GM18873 (cell line): ENCODE measurements at regions not wholly inside any gene's neighbourhood (a gene's known extent, or its start where the extent isn't known, plus 50 kb on each side); places are given as distances from the start of the nearest gene placed in this dataset.

Source experiments
- ATAC-seq: cut with Tn5 transposase; IDR thresholded peaks from one replicate; pipeline ENCODE4 v1.9.1; 2021; ENCODE audit warnings: mild to moderate bottlenecking, moderate library complexity, moderate number of reproducible peaks; ENCODE audit not compliant: unreplicated experiment, low FRiP score

DNA sequence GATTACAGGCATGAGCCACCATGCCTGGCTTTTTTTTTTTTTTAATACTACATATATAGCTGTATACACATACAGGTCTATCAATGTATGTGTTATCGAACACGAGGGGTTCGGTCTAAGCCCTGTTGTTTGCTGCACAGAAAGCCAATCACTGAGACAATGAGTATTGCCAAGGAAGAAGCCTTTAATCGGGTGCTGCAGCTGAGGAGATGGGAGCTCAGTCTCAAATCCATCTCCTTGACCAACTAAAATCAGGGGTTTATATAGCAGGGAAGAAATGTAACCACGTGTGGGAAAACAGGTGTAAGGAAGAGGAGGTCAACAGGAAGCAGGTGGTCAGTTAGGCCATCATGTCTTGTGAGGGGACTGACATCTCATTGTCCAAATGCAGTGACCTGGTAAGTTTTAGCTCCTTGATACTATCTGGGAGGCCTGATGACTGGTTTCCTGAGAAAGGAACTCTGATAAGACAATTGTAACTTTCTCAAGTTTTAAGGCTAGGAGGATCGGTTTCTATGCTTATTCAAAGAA is 80.9 kb upstream of the MAP1LC3B2 start:
- ATAC-seq = no peak

DNA sequence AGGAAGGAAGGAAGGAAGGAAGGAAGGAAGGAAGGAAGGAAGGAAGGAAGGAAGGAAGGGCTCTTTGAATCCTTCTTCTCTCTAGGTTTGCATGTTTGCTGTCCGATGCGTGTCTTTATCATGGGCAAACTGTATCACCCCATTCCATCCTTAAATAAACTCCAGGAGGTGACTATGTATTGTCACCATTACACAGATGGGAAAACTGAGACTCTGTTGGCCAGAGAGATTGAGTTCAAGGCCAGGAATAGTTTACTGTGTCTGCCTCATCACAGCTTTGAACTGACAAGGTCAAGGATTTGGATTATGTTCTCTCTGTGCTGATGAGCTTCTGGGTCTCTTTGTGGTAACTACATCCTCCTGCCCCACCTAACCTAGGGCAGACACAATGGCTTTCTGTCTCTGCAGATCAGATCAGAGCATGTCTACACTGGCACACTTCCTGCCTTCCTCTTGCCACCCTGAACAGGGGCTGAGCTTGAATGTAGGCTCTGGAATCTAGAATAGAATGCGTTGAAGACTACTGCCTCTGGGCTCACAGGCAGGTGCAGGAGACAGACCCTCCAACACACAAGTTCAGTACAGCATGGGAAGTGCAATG is 78.9 kb upstream of the MAP1LC3B2 start:
- no peak for ATAC-seq

DNA sequence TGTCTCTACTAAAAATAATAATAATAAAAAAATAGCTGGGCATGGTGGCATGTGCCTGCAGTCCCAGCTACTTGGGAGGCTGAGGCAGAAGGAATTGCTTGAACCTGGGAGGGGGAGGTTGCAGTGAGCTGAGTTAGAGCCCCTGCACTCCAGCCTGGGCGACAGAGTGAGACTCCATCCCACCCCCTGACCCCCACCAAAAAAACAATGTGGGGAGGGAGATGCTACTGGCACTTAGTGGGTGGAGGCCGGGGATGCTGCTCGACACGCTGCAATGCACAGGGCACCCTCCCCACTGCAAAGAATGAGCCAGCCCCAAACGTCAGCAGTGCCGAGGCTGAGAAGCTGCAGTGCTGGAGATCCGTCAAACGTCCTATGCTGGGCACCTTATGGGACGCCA is 77.5 kb upstream of the MAP1LC3B2 start:
- no peak for ATAC-seq

DNA sequence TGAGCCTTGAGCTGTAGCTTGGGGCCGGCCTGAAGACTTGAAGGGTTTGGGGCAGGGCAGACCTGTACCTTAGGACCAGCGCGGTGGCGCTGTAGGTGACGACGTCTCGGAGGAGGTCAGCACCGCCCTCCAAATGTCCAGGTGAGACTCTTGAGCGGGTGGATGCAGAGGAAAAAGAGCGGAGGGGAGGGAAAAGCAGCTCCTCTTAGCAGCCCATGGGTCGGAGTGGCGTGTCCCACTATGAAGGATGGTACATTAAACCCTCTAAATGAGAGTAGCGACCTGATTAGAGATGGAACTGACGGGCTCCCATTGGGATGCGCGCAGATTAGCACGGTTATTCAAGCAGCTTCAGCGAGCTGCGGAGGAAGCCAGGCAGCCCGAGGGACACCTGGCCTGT is 77.0 kb upstream of the MAP1LC3B2 start:
- ATAC-seq = no peak

DNA sequence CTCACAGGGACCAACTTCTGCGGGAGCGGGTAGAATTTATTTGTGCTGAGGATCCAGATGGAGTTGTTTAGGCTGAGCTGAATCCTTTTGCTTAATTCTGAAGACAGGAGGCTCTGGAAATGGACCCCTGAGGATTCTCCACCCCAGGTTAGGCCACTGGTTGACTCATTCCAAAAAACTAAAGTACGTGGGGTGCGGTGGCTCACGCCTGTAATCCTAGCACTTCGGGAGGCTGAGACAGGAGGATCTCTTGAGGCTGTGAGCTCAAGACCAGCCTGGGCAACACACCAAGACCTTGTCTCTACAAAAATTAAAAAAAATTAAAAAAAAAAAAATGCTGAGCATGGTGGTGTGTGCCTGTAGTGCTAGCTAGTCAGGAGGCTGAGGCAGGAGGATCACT is 76.3 kb upstream of the MAP1LC3B2 start:
- no peak for ATAC-seq

DNA sequence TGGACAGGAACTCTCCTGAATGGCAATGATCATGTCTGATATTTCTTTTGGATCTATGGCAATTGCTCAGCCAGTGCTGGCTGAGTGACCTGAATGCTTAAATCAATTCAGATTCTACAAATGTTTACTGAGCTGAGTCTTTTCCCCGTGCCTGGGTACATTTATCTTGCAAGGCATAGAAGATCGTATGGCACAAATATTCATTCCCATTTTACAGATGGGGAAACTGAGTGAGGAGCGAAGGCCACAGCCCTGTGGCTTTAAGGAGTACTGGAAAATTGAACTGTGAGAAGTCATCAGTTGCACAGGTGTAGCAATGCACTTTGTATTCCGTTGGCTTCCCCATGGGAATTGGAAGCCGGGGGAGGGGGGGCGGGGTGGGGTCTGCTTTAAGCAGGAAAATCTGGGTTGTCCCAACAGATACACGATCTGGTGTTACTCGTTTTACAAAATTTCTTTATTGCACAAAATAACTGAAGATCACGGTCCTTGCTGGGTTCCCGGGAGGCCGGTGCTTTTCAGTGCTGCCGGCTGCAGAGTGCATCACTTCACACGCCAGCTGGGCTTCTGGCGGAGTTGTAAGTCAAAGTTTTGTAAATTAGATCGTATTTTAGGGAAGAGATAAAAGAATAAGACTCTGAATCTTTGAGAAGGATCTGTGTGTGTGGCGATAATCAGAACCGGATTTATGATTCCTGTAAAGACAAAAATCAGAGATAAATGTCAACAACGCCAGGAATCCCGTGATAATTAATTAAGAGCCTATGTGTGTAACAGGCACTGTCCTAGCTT is 75.0 kb upstream of the MAP1LC3B2 start:
- ATAC-seq = no peak

DNA sequence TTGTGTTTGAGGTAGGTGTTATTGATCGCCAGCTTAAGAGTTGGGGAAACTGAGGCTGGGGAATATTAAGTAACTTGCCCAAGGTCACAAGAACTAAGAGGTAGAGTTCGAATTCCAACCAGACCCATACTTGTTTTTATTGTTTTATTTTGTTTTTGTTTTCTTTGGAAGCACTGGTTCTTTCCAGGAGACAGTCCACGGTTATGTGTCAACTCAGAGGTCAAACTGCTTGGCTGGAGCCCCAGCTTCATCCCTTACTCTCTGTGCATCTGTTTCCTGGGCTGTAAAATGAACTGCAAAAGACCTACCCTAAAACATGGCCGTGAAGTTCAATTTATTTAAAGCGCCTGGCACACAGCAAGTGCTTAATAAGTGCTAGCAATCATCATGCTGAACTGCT is 74.4 kb upstream of the MAP1LC3B2 start:
- no peak for ATAC-seq

DNA sequence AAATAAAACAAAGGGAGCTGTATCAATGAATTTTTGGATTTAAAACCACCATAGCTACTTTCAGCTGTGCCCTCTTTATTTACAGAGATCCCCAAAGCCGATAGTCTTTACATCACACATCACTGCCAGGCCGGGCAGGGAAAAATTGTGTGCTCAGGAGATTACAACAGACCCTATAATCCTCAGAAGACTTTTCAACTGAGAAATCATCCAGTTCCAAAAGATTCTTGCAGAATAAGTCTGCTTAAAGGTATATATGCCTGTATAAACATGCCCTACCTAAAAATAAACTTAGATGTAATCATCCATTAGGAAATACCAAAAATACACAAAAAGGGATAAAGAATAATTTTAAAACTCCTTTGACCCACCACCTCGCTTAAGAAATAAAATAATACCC is 70.1 kb upstream of the MAP1LC3B2 start:
- ATAC-seq = no peak

DNA sequence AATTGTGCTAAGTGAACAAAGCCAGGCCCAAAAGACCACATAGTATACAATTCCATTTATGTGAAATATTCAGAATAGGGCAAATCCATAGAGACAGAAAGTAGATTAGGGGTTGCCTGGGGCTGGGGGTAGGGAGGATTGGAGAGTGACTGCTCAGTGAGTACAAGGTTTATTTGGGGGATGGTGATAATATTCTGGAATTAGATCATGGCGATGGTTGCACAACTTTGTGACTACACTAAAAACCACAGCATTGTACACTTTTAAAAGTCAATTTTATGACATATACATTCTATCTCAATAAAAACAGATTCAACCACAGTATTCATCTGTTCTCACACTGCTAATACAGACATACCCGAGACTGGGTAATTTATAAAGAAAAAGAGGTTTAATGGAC is 68.7 kb upstream of the MAP1LC3B2 start:
- no peak for ATAC-seq

DNA sequence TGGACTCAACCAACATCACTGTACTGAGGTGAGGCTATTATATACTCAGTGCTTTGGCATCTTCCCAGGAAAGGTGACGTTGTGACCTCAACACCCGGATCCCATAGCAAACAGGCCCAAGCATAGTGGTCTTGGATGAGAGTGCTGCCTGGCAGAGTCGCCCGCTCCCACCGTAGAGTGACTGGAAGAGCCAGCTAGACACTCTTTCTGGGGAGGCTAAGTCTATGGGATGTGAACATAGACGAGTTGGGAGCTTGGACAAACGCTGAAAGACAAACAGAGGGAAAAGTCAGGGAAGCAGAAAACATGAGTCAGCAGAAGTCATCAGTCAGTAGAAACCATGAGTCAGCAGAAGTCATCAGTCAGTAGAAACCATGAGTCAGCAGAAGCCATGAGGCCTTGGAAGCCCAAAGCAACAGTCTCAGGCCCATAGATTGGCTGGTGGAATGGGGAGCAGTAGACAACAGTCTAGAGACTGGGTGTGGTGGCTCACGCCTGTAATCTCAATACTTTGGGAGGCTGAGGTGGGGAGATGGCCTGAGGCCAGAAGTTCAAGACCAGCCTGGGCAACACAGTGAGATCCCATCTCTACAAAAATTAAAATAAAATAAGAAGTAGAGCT is 66.4 kb upstream of the MAP1LC3B2 start:
- ATAC-seq = no peak

DNA sequence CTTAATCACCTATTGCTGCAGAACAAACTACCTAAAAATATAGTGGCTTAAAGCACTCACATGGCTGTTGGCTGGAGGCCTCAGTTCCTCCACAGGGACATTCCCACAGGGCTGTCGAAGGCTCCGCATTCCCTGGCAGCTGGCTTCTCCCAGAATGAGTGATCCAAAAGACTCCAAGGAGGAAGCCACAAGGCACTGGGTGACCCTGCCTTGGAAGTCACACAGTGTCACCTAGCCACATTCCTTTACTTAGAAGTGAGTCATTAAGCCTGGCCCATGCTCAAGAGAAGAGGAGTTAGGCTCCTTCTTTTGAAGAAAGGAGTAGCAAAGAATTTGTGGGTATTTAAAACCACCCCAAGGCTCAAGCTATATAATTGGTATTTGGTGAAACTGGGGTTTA is 63.9 kb upstream of the MAP1LC3B2 start:
- ATAC-seq = no peak

DNA sequence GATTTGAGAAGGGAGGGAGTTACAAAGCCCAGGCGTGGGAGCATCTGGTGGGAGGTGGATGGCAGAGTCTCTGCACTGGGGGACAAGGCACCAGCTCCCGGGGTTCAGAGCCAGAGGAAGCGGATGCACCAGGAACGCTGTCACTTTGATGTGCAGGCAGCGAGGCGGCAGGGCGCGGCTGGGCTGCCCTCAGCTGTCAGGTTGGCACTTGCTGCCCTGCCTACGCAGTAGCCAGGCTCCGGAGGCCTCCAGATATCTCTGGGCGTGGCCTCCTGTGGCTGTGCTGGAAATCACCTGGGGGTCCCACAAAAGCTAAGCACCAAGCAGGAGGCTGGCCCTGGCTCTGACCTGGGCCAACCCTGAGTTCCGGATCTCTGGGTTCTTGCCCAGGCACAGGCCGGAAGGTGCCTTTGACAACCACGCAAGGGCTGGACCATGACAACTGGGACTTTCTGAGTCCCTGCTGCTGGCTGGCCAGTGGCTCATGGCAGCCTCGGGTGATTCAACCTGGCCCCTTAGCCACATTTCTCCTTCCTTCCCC is 62.1 kb upstream of the MAP1LC3B2 start:
- no peak for ATAC-seq

DNA sequence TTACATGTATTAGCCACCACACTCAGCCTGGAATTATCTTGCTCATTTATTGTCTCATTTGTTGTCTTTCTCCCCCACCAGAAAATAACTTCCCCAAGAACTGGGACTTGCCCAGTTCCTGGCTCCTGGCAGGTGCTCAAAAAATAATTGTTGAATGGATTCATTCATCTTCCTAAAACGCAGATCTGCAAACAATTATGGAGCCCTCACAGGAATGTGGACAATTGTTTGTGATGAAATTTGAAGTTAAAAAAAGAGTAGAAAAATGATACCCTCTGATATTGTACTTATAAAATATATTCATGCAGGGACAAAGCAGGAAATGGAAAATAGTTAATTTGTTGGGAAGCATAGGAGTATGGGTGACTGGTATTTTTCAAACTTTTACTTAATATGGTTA is 60.7 kb upstream of the MAP1LC3B2 start:
- ATAC-seq = no peak

DNA sequence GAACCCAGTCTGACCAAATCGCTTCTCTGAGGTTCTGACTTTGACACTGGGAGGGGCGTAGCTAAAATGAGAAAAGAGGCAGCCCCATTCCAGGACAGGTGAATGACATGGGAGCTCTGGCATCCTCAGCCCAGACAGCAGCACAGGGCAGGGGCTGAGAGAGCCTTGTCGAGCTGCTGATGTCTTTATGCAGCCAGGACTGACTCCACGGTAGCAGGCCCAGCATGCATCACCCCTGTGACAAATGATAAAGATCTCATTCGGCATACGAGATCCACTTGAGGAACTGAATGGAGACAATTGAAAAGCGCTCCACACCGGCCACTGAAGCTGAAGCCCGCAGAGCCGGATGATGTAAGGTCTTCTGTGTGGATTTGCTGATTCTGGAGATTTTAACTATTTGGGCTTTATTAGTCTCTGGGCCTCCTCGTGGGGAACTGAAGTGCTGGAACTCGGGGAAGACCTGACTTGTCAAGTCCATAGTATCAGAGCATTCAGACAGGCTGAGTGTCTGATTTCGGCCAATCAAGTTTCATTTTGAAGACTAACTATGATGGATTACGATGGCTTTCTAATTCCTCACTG is 56.9 kb upstream of the MAP1LC3B2 start:
- no peak for ATAC-seq

DNA sequence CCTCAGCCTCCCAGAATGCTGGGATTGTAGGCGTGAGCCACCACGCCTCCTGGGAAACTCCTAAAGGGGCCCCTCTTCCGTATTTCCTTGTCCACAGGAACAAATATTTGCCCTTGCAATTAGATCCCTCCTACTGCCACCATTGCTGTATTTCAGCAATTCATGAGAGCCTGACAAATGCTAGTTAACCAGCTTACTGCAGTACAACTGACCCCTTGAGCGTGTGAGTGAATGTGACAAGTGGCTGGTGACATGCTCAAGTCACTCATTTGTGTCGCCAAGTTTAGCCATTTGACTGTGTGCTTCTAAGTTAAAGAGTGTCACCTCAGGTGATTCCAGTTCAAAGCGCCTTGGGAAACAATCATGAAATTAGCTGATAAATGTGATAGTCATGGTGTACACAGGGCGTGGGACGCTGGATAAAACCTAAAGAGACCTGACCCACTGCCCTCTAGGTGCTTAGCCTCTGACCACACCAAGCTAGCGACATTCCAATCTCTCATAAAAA is 56.1 kb upstream of the MAP1LC3B2 start:
- ATAC-seq = no peak

DNA sequence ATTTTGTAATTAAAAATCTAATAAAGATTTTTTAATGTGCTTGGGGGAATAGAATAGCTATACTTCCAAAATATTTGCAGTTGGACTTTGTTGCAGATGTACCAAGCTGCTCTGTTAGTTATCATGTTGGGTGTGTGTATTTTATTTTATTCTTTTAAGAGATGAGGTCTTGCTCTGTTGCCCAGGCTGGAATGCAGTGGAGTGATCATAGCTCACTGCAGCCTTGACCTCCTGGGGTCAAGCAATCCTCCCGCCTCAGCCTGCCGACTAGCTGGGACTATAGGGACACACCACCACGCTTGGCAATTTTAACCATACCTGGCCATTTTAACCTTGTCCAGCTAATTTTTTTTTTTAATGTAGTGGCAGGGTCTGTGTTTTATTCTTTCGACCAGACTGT is 54.7 kb upstream of the MAP1LC3B2 start:
- ATAC-seq = no peak

DNA sequence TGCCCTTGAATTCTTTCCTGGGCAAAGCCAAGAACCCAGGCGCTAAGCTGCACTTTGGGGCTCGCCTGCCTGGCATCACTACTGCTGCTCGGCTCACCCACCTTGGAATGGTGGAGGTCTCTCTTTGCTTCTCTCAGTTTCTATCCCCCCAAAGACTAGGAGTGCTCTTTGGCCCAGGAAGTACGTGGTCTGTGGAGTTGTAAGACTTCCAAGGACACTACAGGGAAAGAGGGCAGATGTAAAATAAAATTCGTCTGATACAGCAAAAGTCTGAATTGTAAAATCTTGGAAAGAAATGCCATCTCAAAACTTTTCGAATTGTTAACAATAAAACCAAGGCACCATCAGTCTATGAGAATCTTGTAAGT is 52.5 kb upstream of the MAP1LC3B2 start:
- ATAC-seq = no peak

DNA sequence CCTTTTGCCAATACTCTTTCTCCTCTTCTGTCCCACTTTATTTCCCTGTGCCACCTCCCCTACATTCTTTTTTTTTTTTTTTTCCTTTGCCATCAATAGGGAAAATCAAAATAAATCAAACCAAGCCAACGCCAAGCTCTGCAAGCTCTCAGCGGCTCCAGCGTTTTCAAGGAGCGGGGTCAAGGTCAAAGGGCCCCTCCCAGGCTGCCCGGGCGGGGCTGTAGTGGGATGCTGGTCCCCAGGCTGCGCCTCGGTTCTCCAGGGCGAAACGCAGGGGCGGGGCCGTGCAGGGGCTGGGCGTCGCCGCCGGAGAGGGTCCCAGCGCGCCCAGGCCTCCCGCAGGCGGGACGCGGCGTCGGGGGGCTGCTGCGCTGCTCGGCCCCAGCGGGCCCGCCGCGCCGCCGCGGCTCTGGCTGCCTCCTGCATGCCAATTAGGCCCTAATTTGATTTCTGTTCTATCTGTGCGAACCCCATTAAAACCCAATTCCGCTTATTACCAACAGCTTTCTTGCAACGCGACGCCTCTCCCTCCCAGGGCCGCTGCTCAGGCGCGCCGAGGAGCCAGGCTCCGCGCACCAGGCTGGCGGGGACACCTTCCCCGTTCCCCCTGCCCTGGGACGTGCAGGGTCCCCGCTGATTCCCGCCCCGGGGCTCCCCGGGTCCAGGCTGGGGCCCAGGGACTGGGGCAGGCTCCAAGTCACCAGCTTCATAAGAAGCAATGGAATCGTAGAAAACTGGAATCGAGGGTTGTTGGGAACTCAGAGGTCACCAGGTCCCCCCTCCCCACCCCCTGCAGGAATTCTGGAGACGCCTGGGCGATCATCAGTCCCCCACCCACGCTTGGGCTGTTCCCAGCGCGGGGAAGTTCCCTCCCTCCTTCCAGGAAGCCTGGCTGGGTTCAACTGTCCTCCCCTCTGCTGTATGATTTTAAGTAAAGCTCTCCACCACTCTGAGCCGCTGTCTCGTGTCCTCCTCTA is 50.7 kb upstream of the MAP1LC3B2 start:
- ATAC-seq = no peak
